ENCODE measurements at regions not wholly inside any gene's neighbourhood (a gene's known extent, or its start where the extent isn't known, plus 50 kb on each side); places are given as distances from the start of the nearest gene placed in this dataset.

- TF ChIP-seq MAFK (IDR thresholded peaks at IDR 0.05; ENCODE audit: low read depth, low read length), result no peak
Measured at GRCh38 chr12:75970310-75970709, 61.3 kb downstream of the PHLDA1 start (continued).

- ChIA-PET CTCF (interaction anchor here (0.6 kb wide), 1 partner anchor 61 kb away, joined by 3 read pairs; no protein-coding TSS in a partner anchor), POLR2A (ENCODE audit: unreplicated experiment) (interaction anchor here (0.6 to 0.8 kb wide), 2 partner anchors 25 to 442 kb away, joined by 3 to 4 read pairs; no protein-coding TSS in a partner anchor)
- H3K9ac ChIP-seq (ENCODE audit: low read depth, low read length), result no peak overlapping the region
- H2BK5ac ChIP-seq (ENCODE audit: low read depth, low read length, poor library complexity, severe bottlenecking), result no peak overlapping the region
- no peak overlapping the region for H3K18ac ChIP-seq (ENCODE audit: low read depth, low read length)
- TF ChIP-seq USF2 (IDR thresholded peaks at IDR 0.05; ENCODE audit: low read depth, low read length), result peak; percentile 45; the same call in 1 of the 2 replicates
- TF ChIP-seq CTCF (conservative IDR thresholded peaks at IDR 0.05; ENCODE audit: low read depth, low read length), result no peak
- no peak for TF ChIP-seq POLR2A (IDR thresholded peaks at IDR 0.05; ENCODE audit: low read depth, low read length)
- 0 out of 2 replicates have a peak, but pooled peaks have one; percentile 35 for TF ChIP-seq BHLHE40 (IDR thresholded peaks at IDR 0.05; ENCODE audit: low read depth, low read length)
- TF ChIP-seq CEBPB (IDR thresholded peaks at IDR 0.05; ENCODE audit: low read depth, low read length), result peak; percentile 65
- peak overlapping the region; percentile 39; the same call in 1 of the 2 replicates for H3K14ac ChIP-seq (replicated peaks; ENCODE audit: low read depth, low read length)
- no peak overlapping the region for H3K23ac ChIP-seq (ENCODE audit: low read depth, low read length)
- peak overlapping the region; percentile 61 for H2AFZ ChIP-seq (replicated peaks; ENCODE audit: low read length, poor library complexity)
- H2BK15ac ChIP-seq (ENCODE audit: low read depth, low read length), result peak overlapping the region; percentile 88; the same call in 2 of the 3 replicates
- peak overlapping the region; percentile 36 for H4K91ac ChIP-seq (ENCODE audit: insufficient read depth, low read depth, low read length)
- BruUV-seq (replicated peaks), result no TSS peak
- H3K56ac ChIP-seq (ENCODE audit: extremely low read depth, insufficient read depth, low read length), result no peak overlapping the region
- H2AK5ac ChIP-seq (ENCODE audit: low read depth, low read length), result peak overlapping the region; percentile 76
- DNase-seq (no peak), ATAC-seq (ENCODE audit: low read depth) (no peak)
- 43% methylated on average over 3 of the region's 5 CpGs; no CpG with 5 or more reads in 1 of the 2 experiments for WGBS, 2 experiments (ENCODE audit: extremely low coverage in 2 of 2, insufficient read length in 1 of 2)
- peaks cover 4% of the 10 kb centered on the region for H3K9me1 ChIP-seq (ENCODE audit: insufficient read depth, low read length)
- no peaks in the 10 kb centered on the region for H4K20me1 ChIP-seq (ENCODE audit: insufficient read depth, low read length)
- dilution Hi-C loops (cut with HindIII; ENCODE audit: low sequenced_read_pairs, unreplicated experiment), result no loop called here
- H3K4me3 ChIP-seq (ENCODE audit: insufficient read depth, low read depth, low read length), result no peak overlapping the region
- no peaks in the 10 kb centered on the region for H3K79me1 ChIP-seq (ENCODE audit: low read depth in 1 of 2, low read length in 2 of 2)
- H2BK120ac ChIP-seq (ENCODE audit: low read depth, low read length), result peak overlapping the region; percentile 54
- peak overlapping the region; percentile 68; the same call in 1 of the 2 replicates for H4K5ac ChIP-seq (ENCODE audit: low read depth, low read length)
- peak overlapping the region; percentile 73 for H2AK9ac ChIP-seq (replicated peaks; ENCODE audit: low read depth, low read length, poor library complexity)
- no peaks in the 10 kb centered on the region for H3K9me3 ChIP-seq (ENCODE audit: control insufficient read depth, insufficient read depth, low read length)
- in situ Hi-C loops (cut with MboI; ENCODE audit: low sequenced_read_pairs), result no loop called here
- intact Hi-C loops (cut with micrococcal nuclease), result no loop called here
- no peaks in the 10 kb centered on the region for H3K27me3 ChIP-seq (ENCODE audit: control insufficient read depth, insufficient read depth, low read length)
- peak overlapping the region; percentile 35; the same call in 1 of the 2 replicates for H2BK20ac ChIP-seq (ENCODE audit: low read depth, low read length)
- H3K36me3 ChIP-seq (ENCODE audit: control insufficient read depth, insufficient read depth, low read length), result no peaks in the 10 kb centered on the region
- peak overlapping the region; percentile 36 to 50; a peak in 1 of 4 replicates for H4K8ac ChIP-seq (ENCODE audit: low read depth in 2 of 2, low read length in 2 of 2)
- H3K27ac ChIP-seq (ENCODE audit: insufficient read depth, low read length), result no peak overlapping the region
- H3K4me2 ChIP-seq (ENCODE audit: low read depth, low read length), result no peak overlapping the region
- peak overlapping the region; percentile 41 for H3K4ac ChIP-seq (ENCODE audit: low read depth, low read length)
- peaks cover 4% of the 10 kb centered on the region; the same call in 1 of the 2 replicates for H3K4me1 ChIP-seq (ENCODE audit: control insufficient read depth, insufficient read depth, low read length)
Measured at GRCh38 chr12:75969768-75970167, 61.8 kb downstream of the PHLDA1 start.
